ENCODE measurements at regions not wholly inside any gene's neighbourhood (a gene's known extent, or its start where the extent isn't known, plus 50 kb on each side); places are given as distances from the start of the nearest gene placed in this dataset.

- Mint-ChIP-seq H3K9me3 (no peaks in the 10 kb centered on the region), H3K27ac (no peak overlapping the region), H3K36me3 (no peaks in the 10 kb centered on the region), H3K27me3 (no peaks in the 10 kb centered on the region), H3K4me1 (no peaks in the 10 kb centered on the region), H3K4me3 (no peak overlapping the region)
- DNase-seq: no peak
Observed at GRCh38 chr7:114138587-114138986, 219.8 kb upstream of the PPP1R3A start.

DNA sequence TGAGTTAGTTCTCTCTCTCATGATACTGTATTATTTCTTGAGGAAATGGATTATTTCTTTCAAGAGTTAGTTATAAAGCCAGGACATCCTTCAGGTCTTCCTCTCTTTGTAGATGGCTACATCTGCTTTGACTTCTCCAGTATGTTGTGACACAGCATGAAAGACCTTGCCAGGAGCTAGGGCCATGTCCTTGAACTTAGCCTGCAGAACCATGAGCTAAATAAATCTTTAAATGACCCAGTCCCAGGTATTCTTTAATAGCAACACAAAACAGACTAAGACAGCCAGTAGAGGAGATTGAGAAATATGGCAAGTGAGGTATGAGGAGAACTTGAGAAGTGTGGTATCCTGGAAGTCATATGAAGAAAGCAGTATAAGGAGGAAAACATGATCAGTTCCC lies 214.9 kb upstream of the PPP1R3A start:
- Mint-ChIP-seq H3K9me3 (no peaks in the 10 kb centered on the region), H3K36me3 (no peaks in the 10 kb centered on the region), H3K27ac (no peak overlapping the region), H3K4me3 (no peak overlapping the region), H3K27me3 (no peaks in the 10 kb centered on the region), H3K4me1 (no peaks in the 10 kb centered on the region)
- no peak for DNase-seq

GRCh38 chr7:114130866-114131265 lies 212.1 kb upstream of the PPP1R3A start:
- DNase-seq: no peak
- no peak overlapping the region for H3K27ac Mint-ChIP-seq
- no peaks in the 10 kb centered on the region for H3K9me3 Mint-ChIP-seq
- no peak overlapping the region for H3K4me3 Mint-ChIP-seq
- no peaks in the 10 kb centered on the region for H3K27me3 Mint-ChIP-seq
- H3K36me3 Mint-ChIP-seq: no peaks in the 10 kb centered on the region
- H3K4me1 Mint-ChIP-seq: no peaks in the 10 kb centered on the region

DNA sequence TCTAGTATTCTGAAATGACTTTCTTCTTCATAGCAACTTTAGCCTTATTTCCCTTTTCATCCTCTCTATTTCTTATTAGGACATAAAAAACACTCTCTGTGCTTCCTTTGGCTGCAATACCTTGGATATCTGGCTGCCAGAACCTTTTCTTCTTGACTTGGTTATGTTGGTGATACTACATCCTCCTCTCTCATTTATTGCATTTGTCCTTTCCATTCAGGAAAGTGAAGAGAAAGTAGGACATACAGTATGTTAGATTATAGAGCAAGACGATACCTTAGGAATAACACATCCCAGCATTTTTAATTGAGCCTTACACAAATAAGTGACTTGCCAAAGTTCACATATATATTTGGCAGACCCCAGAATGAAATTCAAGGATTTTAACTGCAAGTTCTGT lies 210.1 kb upstream of the PPP1R3A start:
- Mint-ChIP-seq H3K4me1 (no peaks in the 10 kb centered on the region), H3K27me3 (no peaks in the 10 kb centered on the region), H3K36me3 (no peaks in the 10 kb centered on the region), H3K4me3 (no peak overlapping the region), H3K27ac (no peak overlapping the region), H3K9me3 (no peaks in the 10 kb centered on the region)
- DNase-seq: no peak

DNA sequence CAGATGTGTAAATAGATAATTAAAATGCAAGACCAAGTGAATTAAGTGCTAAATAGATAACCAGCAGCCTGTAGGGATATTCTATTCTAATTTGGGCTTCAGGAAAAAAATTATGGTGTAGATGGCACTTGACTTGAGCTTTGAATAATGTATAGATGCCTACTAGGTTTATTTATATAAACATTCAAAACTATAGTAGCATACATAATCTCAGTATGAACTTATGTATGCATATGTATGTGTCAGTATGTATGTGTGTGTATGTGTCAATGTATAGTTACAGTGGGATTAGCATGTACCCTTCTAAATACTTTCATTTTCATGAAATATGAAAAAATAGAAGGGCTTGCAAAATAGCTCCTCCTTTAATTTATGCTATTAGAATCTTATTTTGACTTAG lies 207.3 kb upstream of the PPP1R3A start:
- Mint-ChIP-seq H3K27ac (no peak overlapping the region), H3K27me3 (no peaks in the 10 kb centered on the region), H3K36me3 (no peaks in the 10 kb centered on the region), H3K9me3 (no peaks in the 10 kb centered on the region), H3K4me1 (no peaks in the 10 kb centered on the region), H3K4me3 (no peak overlapping the region)
- DNase-seq: no peak

DNA sequence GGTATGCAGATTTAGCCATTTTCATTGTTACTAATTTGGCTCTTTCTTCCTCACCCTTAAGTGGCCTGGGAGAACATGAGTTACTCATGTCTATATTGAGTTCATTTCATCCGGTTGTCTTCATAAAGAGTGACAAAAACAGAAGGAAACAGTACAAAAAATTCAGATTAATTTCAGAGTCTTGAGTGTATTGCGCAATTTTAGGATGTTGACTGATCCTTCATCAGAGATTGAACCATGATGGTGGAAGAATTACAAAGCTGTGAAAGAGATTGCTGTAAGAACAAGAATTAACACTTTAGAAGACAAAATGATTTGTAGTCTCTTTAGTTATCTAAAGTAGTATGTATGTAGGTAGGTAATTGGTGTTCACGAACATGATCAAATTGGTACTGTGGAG lies 194.0 kb upstream of the PPP1R3A start:
- Mint-ChIP-seq H3K4me3 (no peak overlapping the region), H3K9me3 (no peaks in the 10 kb centered on the region), H3K27me3 (no peaks in the 10 kb centered on the region), H3K27ac (no peak overlapping the region), H3K36me3 (no peaks in the 10 kb centered on the region), H3K4me1 (no peaks in the 10 kb centered on the region)
- no peak for DNase-seq

GRCh38 chr7:114110666-114111065 lies 191.9 kb upstream of the PPP1R3A start:
- H3K27me3 Mint-ChIP-seq: no peaks in the 10 kb centered on the region
- H3K36me3 Mint-ChIP-seq: no peaks in the 10 kb centered on the region
- H3K4me1 Mint-ChIP-seq: no peaks in the 10 kb centered on the region
- no peak overlapping the region for H3K27ac Mint-ChIP-seq
- DNase-seq: no peak
- H3K9me3 Mint-ChIP-seq: no peaks in the 10 kb centered on the region
- no peak overlapping the region for H3K4me3 Mint-ChIP-seq

- H3K27me3 Mint-ChIP-seq: no peaks in the 10 kb centered on the region
- H3K36me3 Mint-ChIP-seq: no peaks in the 10 kb centered on the region
- H3K27ac Mint-ChIP-seq: no peak overlapping the region
- no peaks in the 10 kb centered on the region for H3K4me1 Mint-ChIP-seq
- no peak for DNase-seq
- H3K9me3 Mint-ChIP-seq: no peaks in the 10 kb centered on the region
- H3K4me3 Mint-ChIP-seq: no peak overlapping the region
Observed at GRCh38 chr7:114109721-114110120, 190.9 kb upstream of the PPP1R3A start.

- Mint-ChIP-seq H3K4me1 (no peaks in the 10 kb centered on the region), H3K36me3 (no peaks in the 10 kb centered on the region), H3K27me3 (no peaks in the 10 kb centered on the region), H3K27ac (no peak overlapping the region), H3K4me3 (no peak overlapping the region), H3K9me3 (no peaks in the 10 kb centered on the region)
- DNase-seq: no peak
Observed at GRCh38 chr7:114109304-114109703, 190.5 kb upstream of the PPP1R3A start.

- Mint-ChIP-seq H3K27me3 (no peaks in the 10 kb centered on the region), H3K4me3 (no peak overlapping the region), H3K27ac (no peak overlapping the region), H3K36me3 (no peaks in the 10 kb centered on the region), H3K4me1 (no peaks in the 10 kb centered on the region), H3K9me3 (no peaks in the 10 kb centered on the region)
- no peak for DNase-seq
Observed at GRCh38 chr7:114108510-114108909, 189.7 kb upstream of the PPP1R3A start.

GRCh38 chr7:114107522-114107921 lies 188.7 kb upstream of the PPP1R3A start:
- Mint-ChIP-seq H3K9me3 (no peaks in the 10 kb centered on the region), H3K27me3 (no peaks in the 10 kb centered on the region), H3K4me3 (no peak overlapping the region), H3K27ac (no peak overlapping the region), H3K4me1 (no peaks in the 10 kb centered on the region), H3K36me3 (no peaks in the 10 kb centered on the region)
- DNase-seq: no peak

DNA sequence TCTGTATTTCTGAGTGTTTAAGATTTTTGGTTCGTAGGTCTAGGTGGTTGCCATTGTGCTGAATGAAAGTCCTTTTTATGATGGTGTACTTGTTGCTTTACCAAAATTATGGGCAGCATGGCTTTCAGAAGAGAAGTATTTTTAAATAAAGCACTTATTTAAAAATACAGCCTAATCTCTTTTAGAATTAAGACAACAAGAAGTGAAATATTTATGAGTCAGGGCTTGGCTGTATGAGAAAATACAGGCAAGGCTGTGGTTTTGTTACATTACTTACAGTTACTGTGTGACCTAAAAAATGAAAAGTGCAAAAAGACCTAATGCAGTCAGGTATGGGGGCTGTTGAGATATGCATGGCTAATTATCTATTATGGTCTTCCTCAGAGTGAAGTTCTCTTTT lies 185.2 kb upstream of the PPP1R3A start:
- H3K36me3 Mint-ChIP-seq: no peaks in the 10 kb centered on the region
- no peaks in the 10 kb centered on the region for H3K9me3 Mint-ChIP-seq
- H3K4me1 Mint-ChIP-seq: no peaks in the 10 kb centered on the region
- no peak overlapping the region for H3K4me3 Mint-ChIP-seq
- no peaks in the 10 kb centered on the region for H3K27me3 Mint-ChIP-seq
- no peak overlapping the region for H3K27ac Mint-ChIP-seq
- no peak for DNase-seq

DNA sequence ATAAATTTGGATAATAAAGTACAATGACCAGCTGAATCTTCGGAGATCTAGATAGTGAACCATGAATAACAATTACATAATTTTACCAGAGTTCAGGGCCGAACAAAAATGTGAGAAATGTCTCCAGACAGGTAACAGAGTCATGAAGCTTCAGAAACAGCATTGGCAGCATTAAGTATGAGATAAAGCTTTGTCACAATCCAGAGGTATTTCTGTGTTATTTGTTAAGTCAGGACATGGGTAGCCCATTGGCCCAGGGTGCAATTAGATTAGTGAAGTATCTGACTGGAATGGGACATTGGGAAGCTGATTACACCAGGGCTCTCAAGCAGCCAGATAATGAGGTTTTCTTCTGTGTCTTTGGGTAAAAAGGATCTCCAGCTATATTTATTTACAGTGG lies 184.2 kb upstream of the PPP1R3A start:
- no peaks in the 10 kb centered on the region for H3K36me3 Mint-ChIP-seq
- H3K9me3 Mint-ChIP-seq: no peaks in the 10 kb centered on the region
- H3K4me1 Mint-ChIP-seq: no peaks in the 10 kb centered on the region
- no peaks in the 10 kb centered on the region for H3K27me3 Mint-ChIP-seq
- H3K4me3 Mint-ChIP-seq: no peak overlapping the region
- H3K27ac Mint-ChIP-seq: no peak overlapping the region
- no peak for DNase-seq

GRCh38 chr7:114102131-114102530 lies 183.3 kb upstream of the PPP1R3A start:
- Mint-ChIP-seq H3K4me1 (no peaks in the 10 kb centered on the region), H3K4me3 (no peak overlapping the region), H3K27ac (no peak overlapping the region), H3K36me3 (no peaks in the 10 kb centered on the region), H3K9me3 (peaks cover 5% of the 10 kb centered on the region), H3K27me3 (no peaks in the 10 kb centered on the region)
- DNase-seq: no peak

DNA sequence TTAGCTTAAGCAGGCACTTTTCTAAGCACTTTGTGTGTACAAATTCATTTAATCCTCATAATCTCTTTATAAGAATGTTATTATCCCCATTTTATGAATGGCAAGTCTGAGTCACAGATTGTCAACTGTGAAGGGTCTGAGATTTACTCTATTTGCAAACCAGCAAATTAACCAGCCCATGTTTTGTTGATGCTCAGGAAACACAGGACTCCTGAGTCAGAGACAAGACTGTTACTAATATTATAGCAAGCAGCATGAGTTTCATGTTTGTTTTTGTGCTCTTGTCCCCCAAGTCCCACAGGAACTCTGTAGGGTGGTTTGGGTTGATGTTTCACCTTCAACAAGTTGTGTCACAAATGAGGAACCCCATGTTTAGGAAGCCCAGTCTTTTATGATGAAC lies 182.0 kb upstream of the PPP1R3A start:
- Mint-ChIP-seq H3K27ac (no peak overlapping the region), H3K4me1 (no peaks in the 10 kb centered on the region), H3K36me3 (no peaks in the 10 kb centered on the region), H3K27me3 (peaks cover 2% of the 10 kb centered on the region), H3K9me3 (peaks cover 5% of the 10 kb centered on the region), H3K4me3 (no peak overlapping the region)
- no peak for DNase-seq

DNA sequence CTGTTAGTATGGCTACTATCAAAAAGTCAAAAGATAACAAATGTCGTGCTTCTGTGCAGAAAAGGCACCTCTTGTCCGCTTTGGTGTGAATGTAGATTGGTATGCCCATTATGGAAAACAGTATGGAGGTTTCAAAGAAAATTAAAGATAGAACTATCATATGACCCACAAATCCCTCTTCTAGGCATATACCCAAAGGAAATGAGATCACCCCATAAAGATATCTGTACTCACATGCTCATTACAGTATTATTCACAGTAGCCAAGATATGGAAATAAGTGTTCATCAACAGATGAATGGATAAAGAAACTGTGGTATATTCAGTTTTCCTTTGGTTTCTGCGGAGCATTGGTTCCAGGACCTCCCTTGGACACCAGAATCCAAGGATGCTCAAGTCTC lies 180.5 kb upstream of the PPP1R3A start:
- no peak for DNase-seq
- no peaks in the 10 kb centered on the region for H3K36me3 Mint-ChIP-seq
- peaks cover 4% of the 10 kb centered on the region for H3K27me3 Mint-ChIP-seq
- peaks cover 5% of the 10 kb centered on the region for H3K9me3 Mint-ChIP-seq
- no peak overlapping the region for H3K4me3 Mint-ChIP-seq
- H3K4me1 Mint-ChIP-seq: no peaks in the 10 kb centered on the region
- H3K27ac Mint-ChIP-seq: no peak overlapping the region

DNA sequence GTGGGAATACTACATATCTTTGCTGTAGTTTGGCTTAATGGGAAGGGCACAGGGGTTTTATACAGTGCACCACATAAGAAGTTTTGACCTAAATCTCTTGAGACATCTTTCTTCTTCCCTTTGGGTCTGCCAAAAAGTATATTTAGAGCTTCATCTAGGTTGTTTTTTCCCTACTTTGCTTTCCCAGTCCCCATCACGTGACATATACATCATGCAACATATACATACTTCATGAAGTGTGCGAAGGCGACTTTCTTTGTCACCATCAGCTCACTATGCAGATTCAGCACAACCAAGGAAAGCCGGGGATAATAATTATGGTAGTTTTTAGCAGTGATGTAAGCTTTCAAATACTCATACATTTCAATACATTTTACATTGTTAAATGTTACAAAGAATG lies 177.1 kb upstream of the PPP1R3A start:
- H3K4me3 Mint-ChIP-seq: no peak overlapping the region
- peaks cover 5% of the 10 kb centered on the region for H3K9me3 Mint-ChIP-seq
- H3K4me1 Mint-ChIP-seq: no peaks in the 10 kb centered on the region
- H3K36me3 Mint-ChIP-seq: no peaks in the 10 kb centered on the region
- H3K27ac Mint-ChIP-seq: no peak overlapping the region
- peaks cover 14% of the 10 kb centered on the region for H3K27me3 Mint-ChIP-seq
- DNase-seq: no peak
